Liver (tissue), 7 donors: ENCODE measurements at regions not wholly inside any gene's neighbourhood (a gene's known extent, or its start where the extent isn't known, plus 50 kb on each side); places are given as distances from the start of the nearest gene placed in this dataset.
"Not testable (repeated sequence)": the region's sequence is repeated elsewhere in the genome, so short reads cannot be mapped to it uniquely, and the experiment has no call there.

Experiments used
- DNase-seq: peaks from one replicate; pipeline ENCODE4 v3.0.0-alpha.2; 2017; ENCODE audit warnings: low spot score
- H3K27ac ChIP-seq, 2 donors: one replicate each; pipeline ENCODE4 v1.7.0; 2013; ENCODE audit warnings: inconsistent platforms in 2 of 2, low read length in 2 of 2, control low read depth in 1 of 2, low read depth in 1 of 2, mild to moderate bottlenecking in 1 of 2
- H3K27me3 ChIP-seq, 4 donors: one replicate each; pipeline versions ENCODE4 v1.6.1 to v1.7.0; 2013; ENCODE audit warnings: low read length in 3 of 4, inconsistent platforms in 1 of 4, mild to moderate bottlenecking in 1 of 4, moderate library complexity in 1 of 4; ENCODE audit not compliant: control insufficient read depth in 4 of 4, insufficient read depth in 4 of 4
- H3K36me3 ChIP-seq, 4 donors: one replicate each; pipeline versions ENCODE4 v1.6.1 to v1.7.0; 2013; ENCODE audit warnings: low read length in 3 of 4, mild to moderate bottlenecking in 3 of 4, low read depth in 1 of 4, moderate library complexity in 1 of 4; ENCODE audit not compliant: control insufficient read depth in 4 of 4, insufficient read depth in 3 of 4
- H3K4me1 ChIP-seq, 4 donors: one replicate each; pipeline versions ENCODE4 v1.6.1 to v1.7.0; 2013; ENCODE audit warnings: low read length in 3 of 4, mild to moderate bottlenecking in 3 of 4, moderate library complexity in 1 of 4; ENCODE audit not compliant: control insufficient read depth in 4 of 4, insufficient read depth in 4 of 4
- H3K4me3 ChIP-seq, 3 donors: one replicate each; pipeline versions ENCODE4 v1.6.1 to v1.7.0; 2013; ENCODE audit warnings: low read length in 3 of 3, control low read depth in 1 of 3, low read depth in 1 of 3, mild to moderate bottlenecking in 1 of 3
- H3K9ac ChIP-seq, 2 donors: one replicate each; pipeline ENCODE4 v1.7.0; 2013; ENCODE audit warnings: low read length in 2 of 2, mild to moderate bottlenecking in 2 of 2, moderate library complexity in 2 of 2, control low read depth in 1 of 2, low read depth in 1 of 2
- H3K9me3 ChIP-seq, 4 donors: one replicate each; pipeline versions ENCODE4 v1.6.1 to v1.7.0; 2013; ENCODE audit warnings: low read length in 3 of 4; ENCODE audit not compliant: control insufficient read depth in 4 of 4
- FOXA1 ChIP-seq: IDR thresholded peaks from 2 replicates; pipeline ENCODE4 v1.6.1; 2016; ENCODE audit warnings: antibody characterized with exemption
- JUND ChIP-seq, 2 donors: IDR thresholded peaks; 2 replicates each; pipeline ENCODE4 v1.6.1; 2016; ENCODE audit warnings: antibody characterized with exemption in 2 of 2
- MAX ChIP-seq: IDR thresholded peaks from 2 replicates; pipeline ENCODE4 v1.6.1; 2016; ENCODE audit warnings: antibody characterized with exemption
- RAD21 ChIP-seq, 2 donors: IDR thresholded peaks; 2 replicates each; pipeline ENCODE4 v1.6.1; 2016; ENCODE audit warnings: antibody characterized with exemption in 2 of 2, mild to moderate bottlenecking in 2 of 2
- REST ChIP-seq: IDR thresholded peaks from 2 replicates; pipeline ENCODE4 v1.6.1; 2016; ENCODE audit warnings: antibody characterized with exemption, mild to moderate bottlenecking
- RXRA ChIP-seq, 2 donors: IDR thresholded peaks; 2 replicates each; pipeline ENCODE4 v1.6.1; 2017 to 2018; ENCODE audit warnings: antibody characterized with exemption in 2 of 2, mild to moderate bottlenecking in 1 of 2
- TAF1 ChIP-seq: conservative IDR thresholded peaks from 2 replicates; pipeline ENCODE4 v1.6.1; 2016; ENCODE audit warnings: antibody characterized with exemption, mild to moderate bottlenecking
- ZBTB33 ChIP-seq: IDR thresholded peaks from 2 replicates; pipeline ENCODE4 v1.6.1; 2016; ENCODE audit warnings: antibody characterized with exemption
- WGBS: extraction: QIAGEN DNeasy Blood & Tissue Kit; methylation state at CpG from one replicate; pipeline ENCODE4 v1.1.7; 2013; 5-methylcytosine and 5-hydroxymethylcytosine counted together
- donor health status: healthy.
- donor health status: healthy.
- donor health status: healthy.
- donor health status: healthy.

GRCh38 chr19:28541602-28542393, 671.2 kb downstream of the UQCRFS1 start:
- Histone ChIP-seq H3K36me3 (no peaks in the 10 kb centered on the region), H3K9me3 (no peaks in the 10 kb centered on the region), H3K27ac (no peak overlapping the region), H3K27me3 (no peaks in the 10 kb centered on the region), H3K9ac (no peak overlapping the region), H3K4me3 (no peak overlapping the region), H3K4me1 (no peaks in the 10 kb centered on the region)
- no peak for TF ChIP-seq FOXA1
- DNase-seq: no peak
- 88% methylated on average over 6 of the region's 6 CpGs for WGBS

GRCh38 chr19:28541029-28541428, 671.9 kb downstream of the UQCRFS1 start:
- H3K27me3 ChIP-seq: no peaks in the 10 kb centered on the region
- no peaks in the 10 kb centered on the region for H3K4me1 ChIP-seq
- no peak for DNase-seq
- no peaks in the 10 kb centered on the region for H3K9me3 ChIP-seq
- 88% methylated on average over 3 of the region's 3 CpGs for WGBS
- TF ChIP-seq FOXA1: no peak
- TF ChIP-seq RXRA (IDR thresholded peaks at IDR 0.05): no peak
- no peak for TF ChIP-seq MAX
- no peak for TF ChIP-seq RAD21 (IDR thresholded peaks at IDR 0.05)
- TF ChIP-seq TAF1: no peak
- no peak for TF ChIP-seq JUND (IDR thresholded peaks at IDR 0.05)
- TF ChIP-seq REST: no peak
- no peak for TF ChIP-seq ZBTB33
- H3K27ac ChIP-seq: no peak overlapping the region
- no peaks in the 10 kb centered on the region for H3K36me3 ChIP-seq
- H3K9ac ChIP-seq: no peak overlapping the region
- H3K4me3 ChIP-seq: no peak overlapping the region

- DNase-seq, H3K36me3 ChIP-seq, H3K27me3 ChIP-seq, H3K4me1 ChIP-seq, H3K9ac ChIP-seq, H3K27ac ChIP-seq, H3K4me3 ChIP-seq, H3K9me3 ChIP-seq: not testable (repeated sequence)
- 95% methylated on average over 6 of the region's 6 CpGs for WGBS
Measured at GRCh38 chr19:28540385-28540784, 672.6 kb downstream of the UQCRFS1 start.
